ENCODE measurements at regions not wholly inside any gene's neighbourhood (a gene's known extent, or its start where the extent isn't known, plus 50 kb on each side); places are given as distances from the start of the nearest gene placed in this dataset.
A peak's percentile ranks its signal among the peaks of the same experiment; 100 is the strongest.

DNA sequence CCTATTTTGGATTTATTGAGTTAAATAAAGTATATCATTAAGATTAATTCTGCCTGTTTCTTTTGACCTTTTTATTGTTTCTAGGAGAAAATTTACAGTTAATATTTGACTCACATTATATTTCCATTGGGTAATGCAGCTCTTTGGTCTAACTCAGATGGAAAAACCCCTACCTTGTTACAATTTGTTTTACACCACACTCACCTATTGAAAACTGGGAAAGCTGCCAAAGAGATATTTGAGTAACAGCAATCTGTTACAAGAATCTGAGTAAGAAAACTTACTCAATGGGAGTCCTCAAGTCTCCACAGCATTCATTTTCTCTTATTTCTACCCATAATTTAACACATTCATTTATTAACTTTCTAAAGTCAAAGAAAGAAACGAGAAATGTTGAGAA is 108.0 kb upstream of the TLL1 start:
- DNase-seq (ENCODE audit: low spot score) (peak; percentile 36), FAIRE-seq (peak; percentile 87)

DNA sequence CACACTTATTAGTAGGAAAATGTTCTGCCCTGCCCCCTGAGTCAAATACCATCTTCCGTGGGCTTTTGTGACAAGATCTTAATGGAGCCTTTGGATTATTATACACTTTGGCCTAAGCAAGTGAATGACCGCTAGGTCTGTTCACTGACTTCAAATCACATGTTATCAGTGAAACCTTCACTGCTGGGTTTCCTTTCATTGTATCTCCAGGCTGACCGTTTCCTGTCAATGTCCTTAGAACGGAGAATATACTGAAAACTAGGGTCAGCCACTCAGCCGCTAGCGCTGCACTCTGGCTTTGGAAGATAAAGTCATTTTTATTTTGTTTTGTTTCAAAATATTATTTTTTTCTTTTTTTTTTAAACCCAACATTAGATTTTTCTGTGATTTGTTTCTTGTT is 107.0 kb upstream of the TLL1 start:
- FAIRE-seq (no peak), DNase-seq (ENCODE audit: low spot score) (no peak)

DNA sequence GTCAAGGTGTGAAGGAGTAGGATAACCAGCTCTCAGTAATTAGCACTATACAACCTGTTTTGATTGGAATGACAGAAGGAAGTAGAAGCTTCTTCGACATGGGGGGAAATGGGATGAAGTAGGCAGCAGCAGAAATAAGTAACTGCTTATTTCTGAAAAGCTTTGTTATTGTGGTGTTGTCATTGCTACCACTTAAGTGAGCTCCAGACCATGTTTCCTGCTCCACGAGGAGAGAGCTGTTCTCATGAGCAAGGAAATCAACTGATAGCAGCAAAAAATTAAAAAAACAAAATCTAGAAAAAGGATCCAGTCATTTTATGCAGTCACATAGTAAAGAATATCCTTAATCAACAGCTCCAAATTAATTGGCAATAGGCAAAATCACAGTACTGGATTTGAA is 106.1 kb upstream of the TLL1 start:
- no peak for FAIRE-seq

DNA sequence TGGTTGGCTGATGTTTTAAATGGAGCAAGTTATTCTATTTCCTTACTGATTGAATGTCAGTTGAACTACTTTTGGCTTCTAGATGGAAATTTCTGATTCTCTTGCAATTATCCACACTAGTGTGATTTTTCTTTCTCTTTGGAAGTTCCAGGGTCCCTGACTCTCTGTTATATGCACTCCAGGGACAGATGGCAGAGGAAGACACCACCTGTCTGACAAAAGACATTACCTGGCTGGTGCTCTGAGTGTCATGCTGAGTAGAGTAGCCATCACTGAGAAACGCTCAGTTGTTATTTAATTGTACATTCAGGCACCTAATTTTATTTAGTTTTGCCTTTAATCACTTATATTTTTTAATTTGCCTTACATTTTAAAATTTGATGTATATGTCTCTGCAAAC is 105.4 kb upstream of the TLL1 start:
- FAIRE-seq (no peak), DNase-seq (ENCODE audit: low spot score) (no peak)

More for the DNA sequence above, 106.1 kb upstream of the TLL1 start:
- DNase-seq (ENCODE audit: low spot score), result no peak

DNA sequence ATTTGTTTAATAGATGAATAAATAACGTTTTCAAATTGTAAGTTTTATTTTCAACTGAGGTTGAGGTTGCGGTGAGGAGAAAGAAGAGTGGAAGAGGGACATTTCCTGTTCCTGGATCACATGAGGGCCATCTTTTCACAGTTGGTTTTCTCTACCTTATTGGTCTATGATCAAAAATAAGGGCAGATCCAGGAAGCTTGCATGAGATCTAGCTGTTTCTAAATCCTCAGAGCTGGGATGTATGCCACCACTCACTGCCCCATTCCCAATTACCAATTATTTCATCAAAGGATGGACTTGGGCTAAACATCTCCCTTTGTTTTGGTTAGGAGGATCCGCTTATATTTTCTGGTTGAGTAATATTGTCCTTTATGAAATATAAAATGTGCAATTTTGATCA is 104.8 kb upstream of the TLL1 start:
- DNase-seq (ENCODE audit: low spot score) (no peak), FAIRE-seq (no peak)

DNA sequence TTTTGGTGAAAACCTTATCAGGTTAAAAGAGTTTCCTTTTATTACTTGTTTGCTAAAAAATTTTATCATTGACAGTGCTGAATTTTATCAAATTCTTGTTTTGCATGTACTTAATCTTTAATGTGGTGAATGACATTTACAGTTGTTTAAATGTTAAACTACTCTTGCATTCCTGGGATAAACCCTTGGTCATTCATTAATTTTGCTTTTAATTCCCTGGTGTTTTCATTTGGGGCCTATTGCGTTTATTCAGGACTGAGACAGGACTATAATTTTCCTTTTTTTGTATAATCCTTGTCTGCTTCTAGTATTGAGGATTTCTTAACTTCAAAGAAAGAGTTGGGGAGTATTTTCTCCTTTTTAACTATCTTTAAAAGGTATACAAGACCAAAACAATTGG is 98.7 kb upstream of the TLL1 start:
- FAIRE-seq, result peak; percentile 38
- DNase-seq (ENCODE audit: low spot score), result no peak

DNA sequence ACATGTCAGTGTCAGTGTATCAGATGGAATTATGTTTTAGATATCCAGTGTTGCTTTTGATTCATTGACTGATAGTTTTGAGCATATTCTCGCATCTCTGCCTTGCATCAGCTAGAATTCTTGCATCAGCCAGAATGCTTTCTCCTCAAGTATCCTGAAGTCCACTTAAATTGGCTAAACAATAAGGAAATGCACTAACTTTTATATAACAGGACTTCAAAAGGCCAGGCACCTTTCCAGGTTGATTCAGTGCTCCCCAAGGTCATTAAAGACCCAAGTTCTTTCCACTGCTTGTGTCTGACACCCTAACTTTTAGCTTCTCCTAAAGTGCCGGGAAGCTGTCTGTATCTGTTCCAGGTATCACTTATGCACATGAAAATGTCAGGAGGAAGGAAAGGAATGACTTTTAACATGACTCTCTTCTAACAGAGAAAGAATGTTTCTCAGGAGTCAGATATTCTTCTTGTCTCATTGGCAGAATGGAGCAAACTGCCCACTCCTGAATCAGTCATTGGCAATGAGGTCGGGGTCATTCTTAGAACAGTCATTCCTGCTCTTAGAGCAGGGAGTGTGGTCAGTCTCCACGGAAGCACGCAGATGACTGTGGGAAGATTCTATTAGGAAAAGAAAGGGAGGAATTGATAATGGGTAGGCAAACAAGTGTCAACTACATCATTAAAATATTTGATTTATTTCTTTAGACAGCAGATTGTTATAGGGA is 92.9 kb upstream of the TLL1 start:
- DNase-seq (ENCODE audit: low spot score) (no peak), FAIRE-seq (no peak)

DNA sequence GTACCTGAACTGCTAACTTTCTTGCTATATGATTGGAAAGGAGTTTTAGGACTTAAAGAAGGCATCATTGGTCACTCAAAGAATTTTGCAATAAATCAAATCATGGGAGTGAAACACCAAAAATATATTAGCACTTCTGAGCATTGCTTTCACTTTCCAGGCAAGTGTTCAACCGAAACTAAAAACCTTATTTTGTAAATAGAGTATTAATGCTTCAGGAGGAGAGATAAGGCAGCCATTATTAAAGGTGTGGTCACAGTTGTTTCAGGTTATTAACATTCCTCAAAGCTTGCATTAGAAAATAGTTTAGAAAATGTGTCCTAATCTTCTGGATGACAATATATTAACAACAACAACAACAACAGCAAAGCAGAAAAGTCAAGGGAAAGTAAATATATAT is 92.3 kb upstream of the TLL1 start:
- no peak for DNase-seq (ENCODE audit: low spot score)
- FAIRE-seq, result no peak

DNA sequence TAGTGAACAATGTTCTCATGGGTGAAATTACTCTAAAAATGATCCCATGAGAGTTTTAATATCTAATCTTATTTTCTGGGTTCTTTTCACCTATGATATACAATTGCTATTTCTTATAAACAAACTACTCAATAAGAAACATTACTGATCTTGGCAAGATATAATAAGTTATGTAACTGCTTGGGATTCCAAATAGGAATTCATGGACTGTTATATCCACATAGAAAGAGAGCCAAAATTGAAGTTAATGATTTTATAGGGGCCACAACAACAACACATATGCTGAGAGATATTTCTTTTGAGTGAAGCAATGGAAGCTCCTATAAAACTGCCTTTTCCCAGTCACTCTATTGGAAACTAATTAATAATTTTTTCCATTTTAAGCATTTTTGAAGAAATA is 90.4 kb upstream of the TLL1 start:
- no peak for FAIRE-seq

DNA sequence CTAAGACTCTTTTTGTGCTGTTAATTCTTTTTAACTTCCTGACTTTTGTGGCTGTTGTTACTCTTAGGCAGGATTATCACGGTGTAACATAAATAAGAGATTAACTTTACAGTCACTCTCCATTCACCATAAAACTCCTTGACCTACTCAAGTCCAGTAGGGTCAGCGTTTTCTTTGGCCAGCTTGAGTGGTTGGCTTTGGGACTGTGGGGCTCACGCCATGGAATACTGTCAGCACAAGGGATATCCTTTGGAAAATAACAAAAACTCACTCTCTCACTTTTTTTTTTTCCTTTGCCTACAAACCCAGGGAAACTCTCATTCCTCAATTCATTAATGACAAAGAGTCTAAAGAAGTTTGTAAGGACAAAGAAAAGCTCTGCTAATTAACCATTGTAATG is 89.4 kb upstream of the TLL1 start:
- no peak for FAIRE-seq
- DNase-seq (ENCODE audit: low spot score), result no peak

More for the DNA sequence above, 90.4 kb upstream of the TLL1 start:
- no peak for DNase-seq (ENCODE audit: low spot score)

DNA sequence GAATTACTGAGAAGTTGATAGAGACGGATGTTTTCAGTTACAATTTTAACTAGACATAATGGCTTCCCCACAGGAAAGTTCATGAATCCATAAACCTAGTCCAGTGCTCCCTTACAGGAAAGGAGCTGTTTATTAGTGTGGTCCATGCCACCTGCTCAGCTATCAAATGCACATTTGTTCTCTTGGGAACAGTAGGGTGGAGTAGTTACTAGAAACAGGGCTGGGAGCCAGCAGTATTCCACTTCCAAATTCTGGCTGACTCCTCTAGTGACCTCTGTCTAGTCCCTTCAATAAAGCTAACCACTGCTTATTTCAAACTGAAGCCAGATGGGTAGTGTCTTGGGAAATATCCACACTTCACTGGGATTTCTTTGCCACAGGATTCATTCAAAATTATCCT is 88.4 kb upstream of the TLL1 start:
- FAIRE-seq, result no peak
- no peak for DNase-seq (ENCODE audit: low spot score)

DNA sequence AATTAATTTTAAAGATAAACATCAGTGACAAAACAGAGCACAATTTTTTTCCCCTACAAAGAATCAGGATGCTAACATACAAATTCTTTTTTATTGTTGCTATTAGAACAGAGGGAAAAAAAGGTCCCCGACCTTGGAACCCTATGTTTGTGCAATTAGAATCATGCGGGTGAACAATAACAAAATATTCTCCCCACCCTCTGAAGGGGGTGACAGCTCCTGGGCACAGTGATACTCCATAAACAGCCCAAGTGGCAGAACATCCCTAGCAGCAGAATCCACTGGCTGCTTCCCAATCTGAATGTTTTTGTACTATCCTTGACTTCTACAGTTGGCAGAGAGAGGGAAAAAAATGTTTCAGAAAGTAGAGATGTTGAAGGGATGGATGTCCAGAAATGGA is 87.7 kb upstream of the TLL1 start:
- DNase-seq (ENCODE audit: low spot score) (no peak), FAIRE-seq (no peak)

DNA sequence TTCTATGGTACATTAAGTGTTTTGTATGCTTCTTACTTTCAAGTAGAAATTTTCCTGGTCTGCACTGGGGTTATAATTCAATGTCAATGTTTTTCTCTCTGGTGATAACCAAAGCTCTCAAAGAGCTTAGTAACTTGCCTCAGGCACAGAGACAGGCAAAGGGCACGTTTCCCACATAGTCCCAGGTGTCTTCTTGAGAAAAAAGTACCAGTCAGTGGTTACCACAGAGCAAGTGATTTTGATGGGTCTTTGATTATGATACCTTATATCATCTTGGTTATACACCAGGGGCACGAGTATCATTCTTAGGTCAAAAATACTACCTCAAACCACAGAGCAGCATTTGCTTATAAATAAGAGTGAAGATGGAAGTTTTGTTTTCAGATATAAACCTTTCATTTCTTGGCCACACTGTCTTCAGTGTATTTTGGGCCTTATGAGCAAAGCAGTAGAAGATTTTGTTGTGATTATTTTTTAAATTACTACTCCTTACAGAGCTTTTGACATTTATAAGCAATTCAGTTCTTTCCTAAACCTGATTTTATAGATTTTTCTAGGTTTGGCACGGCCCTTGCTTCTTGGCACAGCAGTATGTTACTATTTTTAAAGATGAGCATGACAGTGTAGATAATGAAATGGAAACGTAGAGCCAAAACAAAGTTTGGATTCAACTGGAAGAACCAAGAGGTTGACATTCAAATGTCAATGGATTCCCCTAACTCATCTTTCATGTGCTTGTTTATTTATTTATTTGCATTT is 85.3 kb upstream of the TLL1 start:
- DNase-seq (ENCODE audit: low spot score) (no peak), FAIRE-seq (no peak)

DNA sequence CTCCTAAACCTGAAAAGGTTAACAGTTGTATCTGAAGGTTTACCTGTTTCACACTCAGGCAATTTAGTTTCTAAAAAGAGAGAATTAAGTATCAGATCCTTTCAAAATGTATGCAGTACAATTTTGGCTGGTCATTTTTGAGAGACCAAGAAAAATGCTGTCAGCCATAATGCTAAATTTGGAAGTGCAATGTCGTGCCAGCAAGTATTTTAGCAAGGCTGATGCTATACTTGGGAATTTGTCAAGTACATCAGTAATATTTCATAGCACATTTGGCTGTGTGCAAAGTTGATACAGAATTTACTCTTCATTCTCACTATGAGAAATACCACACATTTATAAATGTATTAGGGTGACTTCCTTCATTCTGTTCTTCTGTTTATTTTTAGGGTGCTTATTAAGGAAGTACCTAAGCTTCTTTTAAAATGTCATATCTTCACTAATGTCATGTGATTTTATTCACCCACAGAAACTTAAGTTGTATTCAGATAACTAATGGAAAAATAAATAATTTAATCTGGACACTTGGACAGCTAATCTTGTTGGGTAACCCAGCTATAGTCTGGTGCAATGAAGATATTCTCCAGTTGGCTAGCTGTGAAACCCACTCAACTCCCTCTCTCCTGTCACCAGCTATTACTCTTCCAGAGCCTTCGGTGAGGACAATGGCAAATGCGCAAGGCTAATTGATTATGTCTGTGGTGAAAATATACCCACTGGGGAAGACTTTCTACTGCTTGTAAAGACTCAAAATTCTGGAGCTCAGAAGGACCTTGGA is 84.2 kb upstream of the TLL1 start:
- FAIRE-seq (no peak), DNase-seq (ENCODE audit: low spot score) (no peak)

DNA sequence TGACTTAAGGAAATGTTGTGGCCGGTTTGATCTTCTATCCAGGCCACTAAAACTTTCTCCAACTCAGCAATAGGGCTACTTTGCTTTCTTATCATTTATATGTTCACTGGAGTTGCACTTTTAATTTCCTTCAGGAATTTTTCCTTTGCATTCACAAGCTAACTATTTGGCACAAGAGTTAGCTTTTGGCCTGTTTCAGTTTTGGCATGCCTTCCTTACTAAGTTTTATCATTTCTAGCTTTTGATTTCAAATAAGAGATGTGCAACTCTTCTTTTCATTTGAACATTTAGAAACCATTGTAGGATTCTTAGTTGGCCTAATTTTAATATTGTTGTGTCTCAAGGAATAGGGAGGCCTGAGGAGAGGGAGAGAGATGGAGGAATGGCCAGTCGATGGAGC is 79.8 kb upstream of the TLL1 start:
- FAIRE-seq (no peak), DNase-seq (ENCODE audit: low spot score) (no peak)

DNA sequence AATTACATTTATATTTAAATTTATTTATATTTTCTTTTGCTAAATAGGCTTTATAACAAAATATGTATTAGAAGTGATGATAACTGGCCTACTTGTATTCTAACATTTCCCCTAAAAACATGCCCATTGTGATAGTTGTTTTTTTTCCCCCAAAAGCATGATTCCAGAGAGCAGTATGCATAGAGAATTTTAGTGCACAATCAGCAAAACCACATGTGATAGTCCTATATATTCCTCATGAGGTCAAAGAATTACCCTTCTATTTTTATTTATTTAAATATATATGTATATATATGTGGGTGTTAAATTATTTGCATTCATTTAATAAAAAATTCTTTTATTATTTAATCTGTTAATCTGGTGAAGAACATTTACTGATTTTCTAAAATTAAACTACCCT is 78.2 kb upstream of the TLL1 start:
- DNase-seq (ENCODE audit: low spot score) (no peak), FAIRE-seq (no peak)

DNA sequence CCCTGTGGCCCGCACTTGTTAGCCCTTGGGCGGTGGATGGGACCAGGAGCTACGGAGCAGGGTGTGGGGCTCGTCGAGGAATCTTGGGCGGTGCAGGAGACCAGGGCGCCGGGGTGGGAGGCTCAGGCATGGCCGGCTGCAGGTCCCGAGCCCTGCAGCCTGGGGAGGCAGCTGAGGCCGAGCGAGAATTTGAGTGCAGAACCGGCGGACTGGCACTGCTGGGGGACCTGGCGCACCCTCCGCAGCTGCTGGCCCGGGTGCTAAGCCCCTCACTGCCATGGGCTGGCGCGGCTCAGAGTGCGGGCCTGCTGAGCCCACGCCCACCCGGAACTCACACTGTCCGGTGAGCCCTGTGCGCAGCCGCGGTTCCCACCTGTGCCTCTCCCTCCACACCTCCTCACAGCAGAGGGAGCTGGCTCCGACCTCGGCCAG is 73.6 kb upstream of the TLL1 start:
- no peak for DNase-seq (ENCODE audit: low spot score)
- FAIRE-seq, result no peak

DNA sequence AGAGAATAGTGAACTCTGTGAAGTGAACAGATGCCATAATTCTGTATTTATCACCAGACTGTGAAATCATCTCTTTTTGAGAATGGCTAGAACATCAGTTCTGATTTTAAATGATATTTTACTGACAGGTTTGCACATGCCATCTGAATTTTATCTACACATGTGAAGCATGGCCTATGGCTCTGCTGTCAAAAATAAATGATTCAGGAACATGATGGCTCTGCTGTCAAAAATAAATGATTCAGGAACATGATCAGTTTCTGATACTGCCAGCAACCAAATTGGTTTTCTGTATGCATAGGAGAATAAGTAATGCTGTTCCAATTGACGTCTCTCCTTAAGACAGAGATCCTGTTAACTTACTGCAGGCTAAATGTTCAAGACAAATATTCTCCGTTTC is 70.6 kb upstream of the TLL1 start:
- DNase-seq (ENCODE audit: low spot score) (no peak), FAIRE-seq (no peak)

DNA sequence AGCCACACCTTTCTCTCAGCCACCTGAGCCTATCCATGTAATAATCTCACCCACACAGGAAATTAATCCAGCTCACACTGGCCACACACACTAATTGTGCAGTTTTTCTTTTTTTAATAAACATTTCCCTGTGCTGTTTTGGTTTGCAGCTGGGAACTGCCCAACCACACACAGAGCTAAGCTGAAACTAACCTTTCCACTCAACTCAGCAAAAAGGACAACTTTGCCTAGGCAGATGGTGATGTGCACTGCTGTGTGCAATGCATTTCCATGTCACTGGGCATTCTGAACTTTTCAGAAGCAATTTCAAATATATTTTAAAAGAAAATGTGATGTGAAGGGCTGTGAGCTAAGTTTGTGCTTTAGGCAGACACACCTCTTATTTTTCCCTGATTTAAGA is 70.0 kb upstream of the TLL1 start:
- no peak for FAIRE-seq
- no peak for DNase-seq (ENCODE audit: low spot score)

DNA sequence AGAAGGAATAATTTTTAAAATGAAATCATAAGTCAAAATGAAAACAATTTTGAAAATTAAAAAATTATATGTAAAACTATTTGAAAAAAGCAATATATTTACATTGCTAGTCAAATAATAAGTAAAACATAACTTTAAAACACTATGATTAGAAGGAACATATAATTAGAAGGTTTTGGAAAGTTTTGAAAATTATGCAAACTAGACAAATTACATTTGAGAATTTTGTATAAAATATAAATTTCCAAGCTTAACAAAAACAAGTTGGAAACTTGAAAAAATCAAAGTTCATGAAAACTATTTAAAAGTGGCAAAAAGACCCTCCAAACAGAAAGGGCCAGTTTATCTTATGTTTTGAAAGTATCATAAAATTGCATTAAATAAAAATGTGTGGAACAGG is 67.6 kb upstream of the TLL1 start:
- FAIRE-seq, result no peak
- DNase-seq (ENCODE audit: low spot score), result no peak

DNA sequence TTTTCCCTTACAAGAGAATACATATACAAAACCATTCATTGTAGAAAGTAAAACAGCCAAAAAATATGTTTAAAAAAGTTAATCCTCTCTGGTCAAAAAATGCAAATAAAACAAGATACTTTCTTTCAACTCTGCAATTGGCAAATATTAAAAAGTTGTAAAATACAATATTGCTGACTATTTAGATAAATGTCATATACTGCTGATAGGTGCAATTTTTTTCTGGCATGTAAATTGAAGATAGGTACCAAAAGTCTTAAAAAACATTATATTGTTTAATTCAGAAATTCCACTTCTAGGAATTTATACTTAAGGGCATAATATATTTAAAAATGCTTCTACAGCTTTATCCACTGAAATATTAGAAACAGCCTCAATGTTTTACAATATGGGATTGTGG is 66.4 kb upstream of the TLL1 start:
- FAIRE-seq (no peak), DNase-seq (ENCODE audit: low spot score) (no peak)

DNA sequence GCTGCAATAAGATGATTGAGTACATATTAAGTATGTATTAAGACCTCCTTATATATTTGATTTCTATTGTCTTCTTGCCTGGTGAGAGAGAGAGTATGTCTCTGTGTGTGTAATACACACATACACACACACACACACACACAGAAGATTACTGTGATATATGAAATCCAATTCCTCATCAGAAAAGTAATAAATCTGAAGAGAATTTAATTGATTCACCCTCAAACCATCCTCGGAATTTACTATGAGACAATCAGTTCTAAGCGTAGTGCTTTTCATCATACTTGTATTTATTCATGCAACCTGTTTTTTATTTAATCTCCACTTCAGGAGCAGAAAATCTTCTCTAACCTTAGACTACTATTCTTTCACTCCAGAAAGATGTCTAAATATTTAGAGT is 62.3 kb upstream of the TLL1 start:
- FAIRE-seq (no peak), DNase-seq (ENCODE audit: low spot score) (no peak)

Data from RCC 7860 (cell line).